HepG2 (cell line): ENCODE measurements at regions not wholly inside any gene's neighbourhood (a gene's known extent, or its start where the extent isn't known, plus 50 kb on each side); places are given as distances from the start of the nearest gene placed in this dataset.

Experiments used
- ATAC-seq: fragments of 200-7000 bp; cut with Tn5 transposase; 3 replicates; pipeline ENCODE4 v1.9.1; 2020; ENCODE audit warnings: mild to moderate bottlenecking, moderate library complexity
- BruUV-seq: library from RNA; stranded (reverse); fragments of 400-500 nt; replicated peaks from 2 replicates; lab custom pipeline; 2021; lab: Mats Ljungman, UMichigan
- CTCF ChIA-PET: fragments of 300-600 bp; formaldehyde crosslinking; extraction: SDS; loops from one replicate; lab custom pipeline; 2021; ENCODE audit warnings: low total read pairs, inconsistent platforms, low intra/inter-chr PET ratio; lab: Yijun Ruan, JAX
- POLR2A ChIA-PET: fragments of 350-600 bp; sonication (Branson Sonifier 250); formaldehyde crosslinking; loops from one replicate; lab custom pipeline; 2020; ENCODE audit warnings: antibody characterized with exemption, inconsistent platforms; lab: Yijun Ruan, JAX
- DNase-seq: peaks from one replicate; pipeline ENCODE4 v3.0.0-alpha.2; 2015; ENCODE audit warnings: low spot score
- FAIRE-seq: peaks from 3 replicates; lab custom pipeline; 2011; peaks lifted over from hg19 to GRCh38; lab: Jason Lieb, UNC
- H2AFZ ChIP-seq: one replicate; pipeline ENCODE4 v1.6.1; 2011; ENCODE audit warnings: low read length, inconsistent platforms
- H3K27ac ChIP-seq: fragments of 300-600 bp; 3 replicates; pipeline ENCODE4 v1.8.0; 2011; ENCODE audit warnings: mixed run types, mild to moderate bottlenecking, mixed read lengths, low read length, inconsistent platforms; ENCODE audit not compliant: insufficient read depth; ENCODE audit errors: extremely low read length
- H3K27me3 ChIP-seq, 2 experiments: fragments of 200-600 bp in 1 of 2; 2 replicates in 1 of 2; 3 replicates in 1 of 2; pipeline versions ENCODE4 v1.6.0 to v1.8.0; 2011; ENCODE audit warnings: low read length in 2 of 2, mild to moderate bottlenecking in 2 of 2, moderate library complexity in 2 of 2, inconsistent platforms in 1 of 2; ENCODE audit not compliant: insufficient read depth in 2 of 2, control insufficient read depth in 1 of 2
- H3K36me3 ChIP-seq, 2 experiments: fragments of 200-600 bp in 1 of 2; replicated peaks in 1 of 2; 2 replicates in 1 of 2; 3 replicates in 1 of 2; pipeline versions ENCODE4 v1.5.1 to v1.8.0; 2011; ENCODE audit warnings: low read length in 2 of 2, inconsistent platforms in 1 of 2; ENCODE audit not compliant: insufficient read depth in 2 of 2, control insufficient read depth in 1 of 2
- H3K4me1 ChIP-seq: 2 replicates; pipeline ENCODE4 v1.5.1; 2012; ENCODE audit warnings: low read length, inconsistent platforms; ENCODE audit not compliant: insufficient read depth
- H3K4me2 ChIP-seq: 2 replicates; pipeline ENCODE4 v1.6.0; 2011; ENCODE audit warnings: low read depth, low read length, inconsistent platforms
- H3K4me3 ChIP-seq, 3 experiments: fragments of 200-600 bp in 1 of 3; sonication (generic), shearing (Covaris generic) in 1 of 3; replicated peaks in 1 of 3; 2 replicates each; pipeline ENCODE4 v1.5.1; 2011 to 2016; ENCODE audit warnings: low read length in 3 of 3, inconsistent platforms in 2 of 3, low read depth in 2 of 3, mild to moderate bottlenecking in 2 of 3, control low read depth in 1 of 3, mixed read lengths in 1 of 3; ENCODE audit not compliant: insufficient read depth in 1 of 3
- H3K79me2 ChIP-seq: one replicate; pipeline ENCODE4 v1.6.1; 2011; ENCODE audit warnings: low read length, inconsistent platforms; ENCODE audit not compliant: insufficient read depth
- H3K9ac ChIP-seq: 2 replicates; pipeline ENCODE4 v1.6.0; 2011; ENCODE audit warnings: mild to moderate bottlenecking, low read depth, low read length, inconsistent platforms; ENCODE audit not compliant: insufficient read depth
- H3K9me3 ChIP-seq: 2 replicates; pipeline ENCODE4 v1.5.1; 2012; ENCODE audit warnings: mild to moderate bottlenecking, low read length
- H4K20me1 ChIP-seq: 2 replicates; pipeline ENCODE4 v1.6.0; 2011; ENCODE audit warnings: inconsistent platforms, mild to moderate bottlenecking, low read length, moderate library complexity; ENCODE audit not compliant: insufficient read depth
- CBFB ChIP-seq: sonication (generic); formaldehyde crosslinking; IDR thresholded peaks from 2 replicates; pipeline ENCODE4 v1.4.0; 2020; ENCODE audit warnings: missing genetic modification reagents
- CEBPG ChIP-seq: IDR thresholded peaks from 2 replicates; pipeline ENCODE4 v1.6.1; 2016
- CREB1 ChIP-seq, 2 experiments: fragments of 450-650 bp in 1 of 2; IDR thresholded peaks; 2 replicates each; pipeline ENCODE4 v1.6.1; 2016 to 2017; ENCODE audit warnings: control low read depth in 1 of 2, mild to moderate bottlenecking in 1 of 2, missing compliant biosample characterization in 1 of 2, missing genetic modification characterization in 1 of 2
- MED8 ChIP-seq: sonication (generic); formaldehyde crosslinking; IDR thresholded peaks from 2 replicates; pipeline ENCODE4 v1.8.1; 2023; ENCODE audit warnings: mild to moderate bottlenecking, missing genetic modification reagents; ENCODE audit not compliant: insufficient replicate concordance
- SOX6 ChIP-seq, 2 experiments: fragments of 450-650 bp in 1 of 2; sonication (generic) in 1 of 2; formaldehyde crosslinking in 1 of 2; IDR thresholded peaks; 2 replicates each; pipeline versions ENCODE4 v1.4.0 to v1.6.1; 2017 to 2020; ENCODE audit warnings: antibody characterized with exemption in 1 of 2, mild to moderate bottlenecking in 1 of 2, missing genetic modification reagents in 1 of 2
- ZFP1 ChIP-seq: IDR thresholded peaks from 2 replicates; pipeline ENCODE4 v1.6.1; 2016
- ZNF33A ChIP-seq: sonication (generic); formaldehyde crosslinking; IDR thresholded peaks from 2 replicates; pipeline ENCODE4 v1.5.1; 2020; ENCODE audit warnings: missing genetic modification reagents, mild to moderate bottlenecking, moderate library complexity, borderline replicate concordance
- ZNF558 ChIP-seq: sonication (generic); formaldehyde crosslinking; IDR thresholded peaks from 2 replicates; pipeline ENCODE4 v1.9.0; 2022; ENCODE audit warnings: mild to moderate bottlenecking, missing genetic modification reagents, borderline replicate concordance
- ZNF609 ChIP-seq: sonication (generic); formaldehyde crosslinking; IDR thresholded peaks from 2 replicates; pipeline ENCODE4 v1.4.0; 2020; ENCODE audit warnings: mild to moderate bottlenecking, missing genetic modification reagents, borderline replicate concordance
- ZNF652 ChIP-seq: IDR thresholded peaks from 2 replicates; pipeline ENCODE4 v1.6.1; 2016; ENCODE audit warnings: low read depth, borderline replicate concordance
- WGBS: methylation state at CpG from one replicate; pipeline ENCODE4 v1.1.6; 2017; ENCODE audit warnings: low lambda C conversion rate; 5-methylcytosine and 5-hydroxymethylcytosine counted together
- in situ Hi-C: cut with HindIII; loops from 2 replicates; pipeline ENCODE4 v1.10.0; 2017; ENCODE audit warnings: low pct_unique_long_range_greater_than_20kb; ENCODE audit not compliant: extremely low pct_ligation_motif_present
- intact Hi-C: fragments of 100-400 bp; cut with micrococcal nuclease; formaldehyde crosslinking; loops from one replicate; pipeline ENCODE4 v1.10.0; 2022; ENCODE audit not compliant: unreplicated experiment
- TF ChIP-seq, protein P1 (sequence below): IDR thresholded peaks from 2 replicates; pipeline ENCODE4 v1.6.1; 2016; ENCODE audit warnings: control low read depth

- Histone ChIP-seq H3K27me3 (0 out of 5 replicates have a peak, but pooled peaks cover 0 to under 1% of the 10 kb centered on the region in 2 experiments), H4K20me1 (no peaks in the 10 kb centered on the region), H3K27ac (no peak overlapping the region), H3K9ac (no peak overlapping the region), H3K4me3 (no peak overlapping the region), H3K79me2 (no peaks in the 10 kb centered on the region), H3K4me1 (peaks cover 8% of the 10 kb centered on the region; the same call in 1 of the 2 replicates), H3K4me2 (no peak overlapping the region), H3K9me3 (no peaks in the 10 kb centered on the region), H3K36me3 (no peaks in the 10 kb centered on the region), H2AFZ (no peak overlapping the region)
- TF ChIP-seq CREB1 (IDR thresholded peaks at IDR 0.05) (0 out of 2 replicates have a peak, but pooled peaks have one; percentile 19), CREB1 (CRISPR knock-in tag; IDR thresholded peaks at IDR 0.05) (no peak), ZNF652 (CRISPR knock-in tag) (no peak)
- ChIA-PET POLR2A (no interaction called here), CTCF (no interaction called here)
- intact Hi-C loops: no loop called here
- in situ Hi-C loops: no loop called here
- FAIRE-seq (no peak), DNase-seq (no peak), ATAC-seq (no peak)
- 6% methylated on average over 6 of the region's 6 CpGs for WGBS
- no TSS peak for BruUV-seq
These were observed 121.5 kb upstream of the CTAGE1 start for GRCh38 chr18:22539051-22539765.

GRCh38 chr18:22541232-22541631 lies 123.5 kb upstream of the CTAGE1 start:
- H4K20me1 ChIP-seq: no peaks in the 10 kb centered on the region
- in situ Hi-C loops (no loop called here), intact Hi-C loops (no loop called here)
- no peak overlapping the region for H3K4me2 ChIP-seq
- H3K79me2 ChIP-seq: no peaks in the 10 kb centered on the region
- H3K36me3 ChIP-seq: no peaks in the 10 kb centered on the region
- peaks cover 0 to 5% of the 10 kb centered on the region in 2 experiments; a peak in 1 of 5 replicates for H3K27me3 ChIP-seq
- no peak overlapping the region for H3K9ac ChIP-seq
- FAIRE-seq (no peak), DNase-seq (peak; percentile 5), ATAC-seq (no peak)
- no peak overlapping the region for H3K4me3 ChIP-seq
- no peak overlapping the region for H3K27ac ChIP-seq
- peaks cover 8% of the 10 kb centered on the region; the same call in 1 of the 2 replicates for H3K4me1 ChIP-seq
- BruUV-seq: no TSS peak
- H2AFZ ChIP-seq: no peak overlapping the region
- no peaks in the 10 kb centered on the region for H3K9me3 ChIP-seq
- CTCF ChIA-PET: no interaction called here
- WGBS: 0% methylated on average over 1 of the region's 1 CpG
- POLR2A ChIA-PET: no interaction called here
- peak; percentile 74 for TF ChIP-seq CREB1 (IDR thresholded peaks at IDR 0.05)
- TF ChIP-seq CREB1 (CRISPR knock-in tag; IDR thresholded peaks at IDR 0.05): no peak
- no peak for TF ChIP-seq CBFB (CRISPR knock-in tag)
- TF ChIP-seq CEBPG (CRISPR knock-in tag): peak; percentile 44
- TF ChIP-seq ZNF33A (CRISPR knock-in tag): no peak
- TF ChIP-seq ZNF652 (CRISPR knock-in tag): no peak
- no peak for TF ChIP-seq MED8 (CRISPR knock-in tag)
- TF ChIP-seq SOX6 (IDR thresholded peaks at IDR 0.05): no peak
- TF ChIP-seq SOX6 (CRISPR knock-in tag; IDR thresholded peaks at IDR 0.05): peak; percentile 29; the same call in 1 of the 2 replicates
- TF ChIP-seq ZFP1 (CRISPR knock-in tag): no peak
- TF ChIP-seq, protein P1, sequence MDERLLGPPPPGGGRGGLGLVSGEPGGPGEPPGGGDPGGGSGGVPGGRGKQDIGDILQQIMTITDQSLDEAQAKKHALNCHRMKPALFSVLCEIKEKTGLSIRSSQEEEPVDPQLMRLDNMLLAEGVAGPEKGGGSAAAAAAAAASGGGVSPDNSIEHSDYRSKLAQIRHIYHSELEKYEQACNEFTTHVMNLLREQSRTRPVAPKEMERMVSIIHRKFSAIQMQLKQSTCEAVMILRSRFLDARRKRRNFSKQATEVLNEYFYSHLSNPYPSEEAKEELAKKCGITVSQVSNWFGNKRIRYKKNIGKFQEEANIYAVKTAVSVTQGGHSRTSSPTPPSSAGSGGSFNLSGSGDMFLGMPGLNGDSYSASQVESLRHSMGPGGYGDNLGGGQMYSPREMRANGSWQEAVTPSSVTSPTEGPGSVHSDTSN (CRISPR knock-in tag): no peak
- TF ChIP-seq ZNF558 (CRISPR knock-in tag): no peak
- no peak; the same call in 1 of the 2 replicates for TF ChIP-seq ZNF609 (CRISPR knock-in tag)
